ENCODE measurements at regions not wholly inside any gene's neighbourhood (a gene's known extent, or its start where the extent isn't known, plus 50 kb on each side); places are given as distances from the start of the nearest gene placed in this dataset.

- DNase-seq (no peak), ATAC-seq (no peak)
- TF ChIP-seq, protein P1, sequence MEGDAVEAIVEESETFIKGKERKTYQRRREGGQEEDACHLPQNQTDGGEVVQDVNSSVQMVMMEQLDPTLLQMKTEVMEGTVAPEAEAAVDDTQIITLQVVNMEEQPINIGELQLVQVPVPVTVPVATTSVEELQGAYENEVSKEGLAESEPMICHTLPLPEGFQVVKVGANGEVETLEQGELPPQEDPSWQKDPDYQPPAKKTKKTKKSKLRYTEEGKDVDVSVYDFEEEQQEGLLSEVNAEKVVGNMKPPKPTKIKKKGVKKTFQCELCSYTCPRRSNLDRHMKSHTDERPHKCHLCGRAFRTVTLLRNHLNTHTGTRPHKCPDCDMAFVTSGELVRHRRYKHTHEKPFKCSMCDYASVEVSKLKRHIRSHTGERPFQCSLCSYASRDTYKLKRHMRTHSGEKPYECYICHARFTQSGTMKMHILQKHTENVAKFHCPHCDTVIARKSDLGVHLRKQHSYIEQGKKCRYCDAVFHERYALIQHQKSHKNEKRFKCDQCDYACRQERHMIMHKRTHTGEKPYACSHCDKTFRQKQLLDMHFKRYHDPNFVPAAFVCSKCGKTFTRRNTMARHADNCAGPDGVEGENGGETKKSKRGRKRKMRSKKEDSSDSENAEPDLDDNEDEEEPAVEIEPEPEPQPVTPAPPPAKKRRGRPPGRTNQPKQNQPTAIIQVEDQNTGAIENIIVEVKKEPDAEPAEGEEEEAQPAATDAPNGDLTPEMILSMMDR (IDR thresholded peaks at IDR 0.05): no peak
- TF ChIP-seq POLR2A (IDR thresholded peaks at IDR 0.05): no peak
- H3K9me3 ChIP-seq: peaks cover 0 to 33% (median 8%) of the 10 kb centered on the region in 12 donors
- H3K27ac ChIP-seq: no peak overlapping the region
- intact Hi-C loops (cut with DNase I): no loop called here
- H3K36me3 ChIP-seq: no peaks in the 10 kb centered on the region
- H3K4me3 ChIP-seq: no peak overlapping the region
- H3K4me1 ChIP-seq: no peaks in the 10 kb centered on the region
- H3K27me3 ChIP-seq: no peaks in the 10 kb centered on the region
- WGBS, 4 donors: 81 to 90% (median 88%) methylated on average over 2 of the region's 2 CpGs
Observed at GRCh38 chr9:80866576-80867227, 822.6 kb downstream of the TLE1 start.

GRCh38 chr9:80866121-80866520 lies 823.2 kb downstream of the TLE1 start:
- Histone ChIP-seq H3K9me3 (peaks cover 0 to 33% (median 8%) of the 10 kb centered on the region in 12 donors), H3K27ac (no peak overlapping the region), H3K27me3 (no peaks in the 10 kb centered on the region), H3K4me3 (no peak overlapping the region), H3K4me1 (no peaks in the 10 kb centered on the region), H3K36me3 (no peaks in the 10 kb centered on the region)
- no peak for DNase-seq
- TF ChIP-seq POLR2A (IDR thresholded peaks at IDR 0.05): no peak
- TF ChIP-seq, protein P1 (IDR thresholded peaks at IDR 0.05): no peak
- intact Hi-C loops (cut with DNase I): no loop called here
- ATAC-seq: no peak

GRCh38 chr9:80843028-80843427 lies 846.3 kb downstream of the TLE1 start:
- Histone ChIP-seq H3K9me3 (peaks cover 0 to 6% (median 0%) of the 10 kb centered on the region in 12 donors), H3K27me3 (no peaks in the 10 kb centered on the region), H3K27ac (no peak overlapping the region), H3K4me1 (peaks cover 0 to 3% (median 0%) of the 10 kb centered on the region in 12 donors), H3K36me3 (no peaks in the 10 kb centered on the region), H3K4me3 (no peak overlapping the region)
- intact Hi-C loops (cut with DNase I): no loop called here
- ATAC-seq: no peak
- no peak for DNase-seq
- 54 to 74% (median 65%) methylated on average over 1 of the region's 1 CpG for WGBS, 4 donors
- TF ChIP-seq, protein P1 (IDR thresholded peaks at IDR 0.05): no peak
- TF ChIP-seq POLR2A (IDR thresholded peaks at IDR 0.05): no peak

GRCh38 chr9:80842389-80842788 lies 847.0 kb downstream of the TLE1 start:
- no peak for ATAC-seq
- no peaks in the 10 kb centered on the region for H3K36me3 ChIP-seq
- WGBS, 4 donors: 60 to 75% (median 62%) methylated on average over 6 of the region's 6 CpGs
- intact Hi-C loops (cut with DNase I): no loop called here
- no peaks in the 10 kb centered on the region for H3K27me3 ChIP-seq
- DNase-seq: no peak
- peaks cover 0 to 3% (median 0%) of the 10 kb centered on the region in 12 donors for H3K4me1 ChIP-seq
- peak overlapping the region in 1 of 12 donors; percentile 16 for H3K27ac ChIP-seq
- no peak for TF ChIP-seq POLR2A (IDR thresholded peaks at IDR 0.05)
- TF ChIP-seq, protein P1 (IDR thresholded peaks at IDR 0.05): no peak
- H3K9me3 ChIP-seq: peaks cover 0 to 6% (median 0%) of the 10 kb centered on the region in 12 donors
- H3K4me3 ChIP-seq: no peak overlapping the region
